ENCODE measurements at regions not wholly inside any gene's neighbourhood (a gene's known extent, or its start where the extent isn't known, plus 50 kb on each side); places are given as distances from the start of the nearest gene placed in this dataset.

DNA sequence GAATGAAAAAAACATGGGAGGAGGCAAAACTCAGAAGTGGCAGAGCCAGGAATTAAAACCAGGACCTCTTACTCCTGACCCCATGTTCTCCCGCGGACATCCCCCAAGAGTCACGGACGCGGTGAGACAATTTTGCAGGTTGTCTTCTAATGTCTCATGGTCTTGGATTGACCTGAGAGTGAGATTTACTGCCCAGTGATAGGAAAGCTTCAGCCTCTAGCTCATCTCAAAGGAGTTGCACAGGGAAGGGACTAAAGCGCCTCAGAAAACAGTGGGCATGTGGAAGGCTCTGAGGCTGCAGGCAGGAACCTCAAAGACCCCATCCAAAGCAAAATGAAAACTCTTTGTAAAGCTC is 197.4 kb downstream of the ADAMTS15 start:
- no peak for TF ChIP-seq ZNF132 (tag by site-specific recombination; IDR thresholded peaks at IDR 0.05; ENCODE audit: borderline replicate concordance)
- TF ChIP-seq, protein P1, sequence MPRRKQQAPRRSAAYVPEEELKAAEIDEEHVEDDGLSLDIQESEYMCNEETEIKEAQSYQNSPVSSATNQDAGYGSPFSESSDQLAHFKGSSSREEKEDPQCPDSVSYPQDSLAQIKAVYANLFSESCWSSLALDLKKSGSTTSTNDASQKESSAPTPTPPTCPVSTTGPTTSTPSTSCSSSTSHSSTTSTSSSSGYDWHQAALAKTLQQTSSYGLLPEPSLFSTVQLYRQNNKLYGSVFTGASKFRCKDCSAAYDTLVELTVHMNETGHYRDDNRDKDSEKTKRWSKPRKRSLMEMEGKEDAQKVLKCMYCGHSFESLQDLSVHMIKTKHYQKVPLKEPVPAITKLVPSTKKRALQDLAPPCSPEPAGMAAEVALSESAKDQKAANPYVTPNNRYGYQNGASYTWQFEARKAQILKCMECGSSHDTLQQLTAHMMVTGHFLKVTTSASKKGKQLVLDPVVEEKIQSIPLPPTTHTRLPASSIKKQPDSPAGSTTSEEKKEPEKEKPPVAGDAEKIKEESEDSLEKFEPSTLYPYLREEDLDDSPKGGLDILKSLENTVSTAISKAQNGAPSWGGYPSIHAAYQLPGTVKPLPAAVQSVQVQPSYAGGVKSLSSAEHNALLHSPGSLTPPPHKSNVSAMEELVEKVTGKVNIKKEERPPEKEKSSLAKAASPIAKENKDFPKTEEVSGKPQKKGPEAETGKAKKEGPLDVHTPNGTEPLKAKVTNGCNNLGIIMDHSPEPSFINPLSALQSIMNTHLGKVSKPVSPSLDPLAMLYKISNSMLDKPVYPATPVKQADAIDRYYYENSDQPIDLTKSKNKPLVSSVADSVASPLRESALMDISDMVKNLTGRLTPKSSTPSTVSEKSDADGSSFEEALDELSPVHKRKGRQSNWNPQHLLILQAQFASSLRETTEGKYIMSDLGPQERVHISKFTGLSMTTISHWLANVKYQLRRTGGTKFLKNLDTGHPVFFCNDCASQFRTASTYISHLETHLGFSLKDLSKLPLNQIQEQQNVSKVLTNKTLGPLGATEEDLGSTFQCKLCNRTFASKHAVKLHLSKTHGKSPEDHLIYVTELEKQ (tag by site-specific recombination; IDR thresholded peaks at IDR 0.05; ENCODE audit: borderline replicate concordance), result no peak
- no peaks in the 10 kb centered on the region for H3K36me3 ChIP-seq (ENCODE audit: control insufficient read depth in 2 of 2, insufficient read depth in 1 of 2, low read length in 2 of 2)
- no peaks in the 10 kb centered on the region for H3K9me3 ChIP-seq (ENCODE audit: control insufficient read depth, insufficient read depth, low read depth, low read length)
- H3K4me3 ChIP-seq (ENCODE audit: low read depth, low read length), result no peak overlapping the region
- ChIA-PET POLR2A (no interaction called here), CTCF (interaction anchor here (1.1 to 1.5 kb wide), 2 partner anchors 9 to 211 kb away, joined by 3 read pairs; no protein-coding TSS in a partner anchor)
- no peaks in the 10 kb centered on the region for H3K4me1 ChIP-seq (ENCODE audit: control insufficient read depth, insufficient read depth, low read length)
- no peak overlapping the region for H3K27ac ChIP-seq (ENCODE audit: extremely low read depth, low read depth, low read length)

DNA sequence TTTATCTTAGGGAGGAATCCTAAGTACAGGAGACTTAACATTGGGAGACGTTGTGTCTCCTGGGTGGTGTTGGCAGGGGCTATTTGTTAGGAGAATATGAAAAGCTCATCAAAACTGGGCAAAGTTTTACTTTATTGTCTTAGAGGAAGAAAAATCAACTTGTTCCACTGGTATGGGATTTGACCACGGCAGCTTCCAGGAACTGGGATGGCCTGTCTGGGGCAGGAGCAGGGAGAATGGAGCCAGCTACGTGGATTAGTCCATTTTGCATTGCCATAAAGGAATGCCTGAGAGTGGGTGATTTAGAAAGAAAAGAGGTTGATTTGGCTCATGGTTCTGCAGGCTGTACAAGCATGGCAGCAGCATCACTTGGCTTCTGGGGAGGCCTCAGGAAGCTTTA is 198.4 kb downstream of the ADAMTS15 start:
- ChIA-PET CTCF (interaction anchor here (0.7 to 1.5 kb wide), 3 partner anchors 10 to 212 kb away, joined by 3 to 5 read pairs (median 3); no protein-coding TSS in a partner anchor), POLR2A (no interaction called here)
- TF ChIP-seq GLIS1 (tag by site-specific recombination; IDR thresholded peaks at IDR 0.05) (no peak), ZNF544 (tag by site-specific recombination; IDR thresholded peaks at IDR 0.05) (no peak)
- H3K4me3 ChIP-seq (ENCODE audit: low read depth, low read length), result no peak overlapping the region
- H3K36me3 ChIP-seq (ENCODE audit: control insufficient read depth in 2 of 2, insufficient read depth in 1 of 2, low read length in 2 of 2), result no peaks in the 10 kb centered on the region
- H3K9me3 ChIP-seq (ENCODE audit: control insufficient read depth, insufficient read depth, low read depth, low read length), result no peaks in the 10 kb centered on the region
- no peaks in the 10 kb centered on the region for H3K4me1 ChIP-seq (ENCODE audit: control insufficient read depth, insufficient read depth, low read length)
- H3K27ac ChIP-seq (ENCODE audit: extremely low read depth, low read depth, low read length), result no peak overlapping the region

DNA sequence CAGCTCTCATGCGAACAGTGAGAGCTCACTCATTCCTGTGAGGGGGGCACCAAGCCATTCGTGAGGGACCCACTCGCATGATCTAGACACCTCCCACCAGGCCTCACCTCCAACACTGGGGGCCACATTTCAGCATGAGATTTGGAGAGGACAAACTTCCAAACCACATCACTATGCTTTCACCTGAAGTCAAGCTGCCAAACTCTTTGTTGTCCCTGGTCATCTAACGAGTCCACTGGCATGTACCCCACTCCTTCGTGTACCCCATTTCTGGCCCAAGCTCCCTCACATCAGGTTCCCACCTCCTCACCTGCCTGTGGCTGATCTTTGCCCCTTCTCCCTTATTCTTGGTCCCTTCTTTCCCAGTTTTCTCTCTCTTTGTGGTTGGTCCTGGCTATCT is 198.9 kb downstream of the ADAMTS15 start:
- Histone ChIP-seq H3K36me3 (ENCODE audit: control insufficient read depth in 2 of 2, insufficient read depth in 1 of 2, low read length in 2 of 2) (no peaks in the 10 kb centered on the region), H3K27ac (ENCODE audit: extremely low read depth, low read depth, low read length) (no peak overlapping the region), H3K4me3 (ENCODE audit: low read depth, low read length) (no peak overlapping the region), H3K9me3 (ENCODE audit: control insufficient read depth, insufficient read depth, low read depth, low read length) (no peaks in the 10 kb centered on the region), H3K4me1 (ENCODE audit: control insufficient read depth, insufficient read depth, low read length) (no peaks in the 10 kb centered on the region)
- no peak for TF ChIP-seq YY2 (tag by site-specific recombination; IDR thresholded peaks at IDR 0.05)
- no peak for TF ChIP-seq ZNF2 (tag by site-specific recombination; IDR thresholded peaks at IDR 0.05)
- no peak for TF ChIP-seq ZNF585B (tag by site-specific recombination; IDR thresholded peaks at IDR 0.05)
- TF ChIP-seq SETDB1 (IDR thresholded peaks at IDR 0.05; ENCODE audit: insufficient read length, low read length), result no peak
- TF ChIP-seq ZNF48 (tag by site-specific recombination; IDR thresholded peaks at IDR 0.05), result no peak
- TF ChIP-seq, protein P2, sequence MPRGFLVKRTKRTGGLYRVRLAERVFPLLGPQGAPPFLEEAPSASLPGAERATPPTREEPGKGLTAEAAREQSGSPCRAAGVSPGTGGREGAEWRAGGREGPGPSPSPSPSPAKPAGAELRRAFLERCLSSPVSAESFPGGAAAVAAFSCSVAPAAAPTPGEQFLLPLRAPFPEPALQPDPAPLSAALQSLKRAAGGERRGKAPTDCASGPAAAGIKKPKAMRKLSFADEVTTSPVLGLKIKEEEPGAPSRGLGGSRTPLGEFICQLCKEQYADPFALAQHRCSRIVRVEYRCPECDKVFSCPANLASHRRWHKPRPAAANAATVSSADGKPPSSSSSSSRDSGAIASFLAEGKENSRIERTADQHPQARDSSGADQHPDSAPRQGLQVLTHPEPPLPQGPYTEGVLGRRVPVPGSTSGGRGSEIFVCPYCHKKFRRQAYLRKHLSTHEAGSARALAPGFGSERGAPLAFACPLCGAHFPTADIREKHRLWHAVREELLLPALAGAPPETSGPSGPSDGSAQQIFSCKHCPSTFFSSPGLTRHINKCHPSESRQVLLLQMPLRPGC (tag by site-specific recombination; IDR thresholded peaks at IDR 0.05), result no peak
- TF ChIP-seq ZNF768 (tag by site-specific recombination; IDR thresholded peaks at IDR 0.05), result no peak
- TF ChIP-seq, protein P3, sequence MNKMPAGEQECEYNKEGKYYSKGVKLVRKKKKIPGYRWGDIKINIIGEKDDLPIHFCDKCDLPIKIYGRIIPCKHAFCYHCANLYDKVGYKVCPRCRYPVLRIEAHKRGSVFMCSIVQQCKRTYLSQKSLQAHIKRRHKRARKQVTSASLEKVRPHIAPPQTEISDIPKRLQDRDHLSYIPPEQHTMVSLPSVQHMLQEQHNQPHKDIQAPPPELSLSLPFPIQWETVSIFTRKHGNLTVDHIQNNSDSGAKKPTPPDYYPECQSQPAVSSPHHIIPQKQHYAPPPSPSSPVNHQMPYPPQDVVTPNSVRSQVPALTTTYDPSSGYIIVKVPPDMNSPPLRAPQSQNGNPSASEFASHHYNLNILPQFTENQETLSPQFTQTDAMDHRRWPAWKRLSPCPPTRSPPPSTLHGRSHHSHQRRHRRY (tag by site-specific recombination; IDR thresholded peaks at IDR 0.05), result no peak
- ChIA-PET POLR2A (no interaction called here), CTCF (interaction anchor here (0.8 kb wide), 1 partner anchor 212 kb away, joined by 5 read pairs; no protein-coding TSS in a partner anchor)

DNA sequence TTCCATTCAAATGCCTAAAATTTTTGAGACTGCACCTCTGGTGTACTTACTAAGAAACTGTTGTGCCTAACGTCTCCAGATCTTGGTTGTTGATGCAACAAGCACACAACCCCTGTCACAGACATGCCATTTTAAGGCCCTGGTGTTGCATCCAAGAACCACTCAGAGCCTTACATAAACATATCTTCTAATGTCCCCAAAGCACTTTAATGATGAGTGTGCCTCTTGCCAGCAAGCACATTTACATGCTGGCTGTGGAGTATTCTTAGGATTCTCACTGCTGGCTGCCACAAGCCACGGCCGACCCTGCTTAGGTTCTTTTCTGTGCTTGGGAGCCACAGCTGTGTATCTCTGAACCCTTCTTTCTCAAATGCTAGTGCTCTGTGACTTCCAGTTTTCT is 201.4 kb downstream of the ADAMTS15 start:
- POLR2A ChIA-PET, result no interaction called here
- Histone ChIP-seq H3K9me3 (ENCODE audit: control insufficient read depth, insufficient read depth, low read depth, low read length) (no peaks in the 10 kb centered on the region), H3K36me3 (ENCODE audit: control insufficient read depth in 2 of 2, insufficient read depth in 1 of 2, low read length in 2 of 2) (no peaks in the 10 kb centered on the region), H3K27ac (ENCODE audit: extremely low read depth, low read depth, low read length) (no peak overlapping the region), H3K4me3 (ENCODE audit: low read depth, low read length) (no peak overlapping the region), H3K4me1 (ENCODE audit: control insufficient read depth, insufficient read depth, low read length) (no peaks in the 10 kb centered on the region)
- TF ChIP-seq TRIM28 (IDR thresholded peaks at IDR 0.05; ENCODE audit: borderline replicate concordance, low read length) (no peak), ZNF473 (tag by site-specific recombination; IDR thresholded peaks at IDR 0.05) (no peak), ZNF629 (tag by site-specific recombination; IDR thresholded peaks at IDR 0.05) (no peak), ZNF274 (IDR thresholded peaks at IDR 0.05; ENCODE audit: low read length) (no peak), ZNF274 (tag by site-specific recombination; IDR thresholded peaks at IDR 0.05; ENCODE audit: borderline replicate concordance) (no peak)
- CTCF ChIA-PET, result interaction anchor here (2.2 kb wide), 1 partner anchor 212 kb away, joined by 5 read pairs; no protein-coding TSS in a partner anchor
